Activated CD4-positive, alpha-beta T cell treated with anti-CD3 and anti-CD28 coated beads for 4 hours (primary cell): ENCODE measurements at regions not wholly inside any gene's neighbourhood (a gene's known extent, or its start where the extent isn't known, plus 50 kb on each side); places are given as distances from the start of the nearest gene placed in this dataset.
"Not testable (repeated sequence)": the region's sequence is repeated elsewhere in the genome, so short reads cannot be mapped to it uniquely, and the experiment has no call there.

ENCODE experiments used
- DNase-seq, 2 donors: peaks; one replicate each; pipeline ENCODE4 v3.0.0-alpha.2; 2020

- DNase-seq = no peak
Observed at GRCh38 chrX:42832764-42833549, 55.0 kb upstream of the PPP1R2C start.

DNA sequence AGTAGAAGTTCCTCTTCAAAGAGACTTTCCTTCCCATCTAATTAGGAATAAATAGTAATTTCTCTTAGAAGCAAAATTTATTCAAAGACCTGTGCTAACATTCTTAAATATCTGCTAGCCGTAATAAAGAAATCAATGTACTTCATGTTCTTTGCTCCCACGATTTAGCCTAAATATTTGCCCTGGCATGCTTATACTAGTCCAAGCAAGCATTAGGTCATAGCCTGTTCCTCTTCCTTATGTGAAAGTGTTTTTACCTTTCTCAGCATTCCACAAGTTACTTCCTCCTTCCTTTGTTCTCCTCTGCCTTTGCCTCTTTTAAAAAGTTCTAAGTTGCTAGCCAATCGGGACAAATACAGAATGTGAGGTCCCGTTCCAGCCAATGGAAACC is 55.6 kb upstream of the PPP1R2C start:
- not testable (repeated sequence) for DNase-seq

DNA sequence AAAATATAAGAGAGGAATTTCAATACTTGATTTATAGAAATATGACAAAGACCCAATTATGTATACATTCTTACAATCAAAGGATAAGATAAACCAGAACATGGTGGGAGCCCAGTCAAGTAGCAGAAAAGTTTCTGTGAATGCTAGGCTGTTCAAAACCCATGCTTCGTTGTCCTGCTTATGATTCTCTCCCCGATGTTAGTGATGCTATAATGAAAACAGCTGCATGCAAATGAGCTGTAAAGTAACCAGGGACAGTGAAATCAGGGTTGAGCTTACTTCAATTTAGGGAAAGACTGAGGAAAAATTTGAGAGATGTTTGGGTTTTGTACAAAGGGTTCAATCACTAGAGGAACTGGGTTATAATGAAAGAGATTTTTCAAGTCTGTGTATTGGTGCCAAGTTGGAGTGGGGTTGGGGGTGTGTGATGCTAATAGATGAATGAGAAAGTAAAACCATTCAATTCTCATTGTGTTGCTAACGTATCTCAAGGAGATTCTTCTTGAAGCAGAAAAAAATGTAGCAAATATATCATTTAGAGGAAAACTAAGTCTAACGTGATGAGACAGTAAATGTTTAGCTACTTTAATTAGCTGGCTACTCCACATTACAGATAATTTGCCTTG is 59.3 kb upstream of the PPP1R2C start:
- no peak for DNase-seq

DNA sequence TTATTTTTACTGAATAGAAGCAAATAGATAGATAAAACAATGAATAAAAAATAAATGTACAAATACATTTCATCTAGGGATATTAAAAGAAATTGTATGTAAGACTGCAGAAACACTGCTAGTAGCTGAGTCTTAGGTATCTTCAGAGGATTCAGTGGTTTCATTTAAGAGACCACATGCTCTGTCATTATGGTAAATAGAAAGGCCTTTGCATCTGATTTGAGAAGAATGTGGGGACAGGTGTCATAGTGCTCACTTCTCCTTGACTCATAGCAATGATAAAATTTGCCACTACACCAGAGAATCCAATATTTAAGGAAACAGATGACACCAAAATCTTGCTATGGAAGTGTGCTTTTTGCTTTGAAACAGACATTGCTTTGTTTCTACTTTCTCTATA is 59.8 kb upstream of the PPP1R2C start:
- DNase-seq = no peak

- no peak for DNase-seq
Observed at GRCh38 chrX:42839632-42840031, 61.7 kb upstream of the PPP1R2C start.

GRCh38 chrX:42846741-42847140 is 68.8 kb upstream of the PPP1R2C start:
- no peak for DNase-seq

- no peak for DNase-seq
Observed at GRCh38 chrX:42855259-42855658, 77.3 kb upstream of the PPP1R2C start.

- DNase-seq = no peak
Observed at GRCh38 chrX:42857766-42858165, 79.8 kb upstream of the PPP1R2C start.

GRCh38 chrX:42869011-42869410 is 91.0 kb upstream of the PPP1R2C start:
- DNase-seq = no peak

GRCh38 chrX:42869659-42870476 is 91.9 kb upstream of the PPP1R2C start:
- DNase-seq = no peak

DNA sequence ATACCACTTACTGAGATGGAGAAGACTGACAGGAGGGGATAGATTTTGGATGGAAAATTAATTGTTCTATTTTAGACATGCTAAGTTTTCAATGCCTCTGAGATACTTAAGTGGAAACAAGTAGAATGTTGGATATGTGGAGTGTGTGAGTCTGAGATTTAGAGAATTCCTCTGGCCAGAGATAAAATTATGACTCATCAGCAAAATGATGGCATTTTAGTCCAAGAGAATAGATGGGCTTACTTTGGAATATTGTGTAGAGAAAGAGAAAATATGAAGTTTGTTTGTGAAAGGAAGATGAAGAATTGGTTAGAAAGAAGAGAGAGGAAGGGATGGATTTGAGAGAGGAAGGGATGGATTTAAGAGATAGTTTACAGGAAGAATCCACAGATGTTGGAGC is 108.6 kb upstream of the PPP1R2C start:
- no peak for DNase-seq

DNA sequence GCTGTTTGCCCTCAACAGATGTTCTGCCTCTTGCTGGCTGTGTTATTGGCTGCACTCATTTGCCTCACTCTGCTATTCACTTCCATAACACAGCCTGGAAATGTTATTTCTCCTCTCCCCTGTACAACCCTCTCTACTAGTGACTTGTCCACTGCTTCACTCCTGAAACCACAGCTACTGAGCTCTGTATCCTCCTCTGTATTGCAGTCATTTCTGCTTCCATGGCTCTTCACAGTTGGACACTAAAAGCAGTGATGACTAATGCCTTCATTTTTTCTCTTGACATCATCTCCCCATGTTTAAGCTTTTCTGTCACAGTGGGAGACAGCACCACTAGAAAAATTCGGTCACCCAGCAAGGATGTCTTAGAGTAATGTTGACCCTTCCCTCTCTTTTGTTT is 123.0 kb upstream of the PPP1R2C start:
- no peak for DNase-seq

DNA sequence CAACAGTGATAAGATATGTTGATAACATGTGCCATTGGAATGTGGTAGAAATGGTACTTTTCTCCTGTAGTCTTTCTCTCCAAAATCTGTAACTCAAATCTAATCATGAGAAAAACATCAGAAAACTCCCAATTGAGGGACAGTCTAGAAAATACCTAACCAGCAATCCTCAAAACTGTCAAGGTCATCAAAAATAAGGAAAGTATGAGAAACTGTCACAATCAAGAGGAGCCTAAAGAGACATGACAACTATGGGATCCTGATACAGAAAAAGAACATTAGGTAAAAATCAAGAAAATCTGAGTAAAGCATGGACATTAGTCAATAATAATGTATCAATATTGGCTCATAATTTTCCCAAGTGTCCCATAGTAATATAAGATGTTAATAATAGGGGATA is 124.5 kb upstream of the PPP1R2C start:
- no peak for DNase-seq

- DNase-seq = no peak
Observed at GRCh38 chrX:42920752-42921151, 142.8 kb upstream of the PPP1R2C start.

DNA sequence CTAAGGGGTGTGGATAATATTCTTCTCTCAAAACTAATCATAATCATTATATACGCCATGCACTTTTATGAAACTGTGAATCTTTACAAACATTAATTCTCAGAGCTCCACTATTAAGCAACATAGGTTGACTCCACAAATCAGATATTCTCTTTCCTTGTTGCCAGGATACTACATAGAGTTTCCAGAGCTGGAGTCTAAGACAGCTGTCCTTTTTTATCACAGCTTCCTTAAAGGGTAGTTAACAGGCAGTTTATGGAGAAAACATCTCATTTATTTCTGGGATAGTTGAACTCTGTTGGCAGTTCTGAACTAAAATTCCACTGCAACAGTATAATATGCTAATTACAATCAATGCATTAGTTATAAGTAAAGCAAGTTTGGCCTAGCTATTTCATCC is 152.1 kb upstream of the PPP1R2C start:
- no peak for DNase-seq

GRCh38 chrX:42930951-42931350 is 153.0 kb upstream of the PPP1R2C start:
- no peak for DNase-seq

DNA sequence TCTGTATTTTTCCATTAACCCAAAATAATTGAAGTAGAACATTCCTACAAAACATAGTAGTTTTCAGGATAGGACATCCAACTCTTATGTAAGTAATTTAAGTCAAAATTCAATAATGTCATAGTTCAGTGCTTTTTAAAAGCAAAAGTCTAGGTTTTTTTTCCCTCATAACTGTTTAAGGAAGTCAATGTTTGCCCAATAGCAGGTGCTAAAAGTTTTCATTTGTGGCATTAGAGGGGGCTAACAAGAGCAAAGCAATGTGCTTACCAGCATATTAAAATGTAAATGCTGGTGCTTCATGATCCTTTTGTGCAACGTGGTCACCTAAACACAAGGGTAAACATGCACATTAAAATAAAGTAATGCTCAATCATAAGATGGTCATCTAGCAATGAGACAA is 155.2 kb upstream of the PPP1R2C start:
- no peak for DNase-seq

- no peak for DNase-seq
Observed at GRCh38 chrX:42934020-42934726, 156.2 kb upstream of the PPP1R2C start.

GRCh38 chrX:42941671-42942070 is 163.7 kb upstream of the PPP1R2C start:
- no peak for DNase-seq

DNA sequence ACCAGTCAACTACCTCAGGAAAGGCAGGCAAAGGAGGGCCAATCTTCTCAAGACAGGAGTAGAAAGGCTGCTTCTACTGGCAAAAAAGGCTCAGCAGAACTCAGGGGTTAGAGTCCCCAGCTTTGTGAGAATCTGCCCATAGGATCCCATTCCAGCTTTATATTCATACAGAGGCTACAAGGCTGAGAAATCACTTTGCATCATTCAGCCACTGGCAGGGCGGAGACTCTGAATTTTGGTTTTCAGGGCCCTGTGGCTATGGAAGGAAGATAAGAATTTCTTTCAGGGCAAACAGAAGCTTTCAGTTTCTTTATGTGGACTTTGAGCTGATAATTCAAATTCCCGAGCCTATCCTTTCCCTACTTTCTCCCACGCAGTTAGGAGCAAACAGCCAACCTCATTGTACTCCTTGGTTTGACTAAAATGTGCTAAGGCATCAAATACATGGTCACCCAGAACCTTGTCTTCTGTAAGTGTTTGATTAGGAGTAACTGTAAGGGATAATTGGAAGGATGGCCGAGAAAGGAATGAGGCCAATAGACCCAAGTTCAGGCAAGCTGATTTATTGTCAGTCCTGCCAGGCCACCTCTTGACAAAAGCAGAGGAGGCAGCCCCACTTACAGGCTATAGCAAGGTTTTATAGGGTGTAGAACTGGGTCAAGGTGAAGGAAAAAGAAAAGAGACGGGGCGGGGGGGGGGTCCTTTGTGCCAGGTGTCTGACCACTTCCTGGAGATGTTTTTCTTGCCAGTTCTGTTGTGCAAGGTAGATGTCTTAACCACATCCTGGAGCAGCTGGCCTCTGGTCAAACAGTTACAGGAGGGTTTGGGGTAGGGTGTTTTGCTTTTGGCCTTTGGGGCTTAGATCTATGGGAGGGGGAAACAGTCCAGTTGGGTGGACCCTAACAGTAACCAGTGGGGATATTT is 165.3 kb upstream of the PPP1R2C start:
- peak in 1 of 2 donors; percentile 15 for DNase-seq

GRCh38 chrX:42944381-42944998 is 166.5 kb upstream of the PPP1R2C start:
- DNase-seq = peak in 1 of 2 donors; percentile 5
